Fibroblast of lung (primary cell): ENCODE measurements at regions not wholly inside any gene's neighbourhood (a gene's known extent, or its start where the extent isn't known, plus 50 kb on each side); places are given as distances from the start of the nearest gene placed in this dataset.

Source experiments
- DNase-seq, 2 donors: peaks; one replicate each; pipeline versions ENCODE4 v3.0.0 to v3.0.0-alpha.2; 2010; ENCODE audit warnings: low read depth in 2 of 2
- H2AFZ ChIP-seq: 2 replicates; pipeline ENCODE4 v1.5.1; 2012; ENCODE audit warnings: low read length, control low read depth, inconsistent platforms
- H3K27ac ChIP-seq: 2 replicates; pipeline ENCODE4 v1.5.1; 2011; ENCODE audit warnings: low read length, control low read depth; ENCODE audit not compliant: insufficient read depth
- H3K27me3 ChIP-seq: 2 replicates; pipeline ENCODE4 v1.5.1; 2011; ENCODE audit warnings: mild to moderate bottlenecking, low read length; ENCODE audit not compliant: control insufficient read depth, insufficient read depth
- H3K36me3 ChIP-seq: 2 replicates; pipeline ENCODE4 v1.5.1; 2011; ENCODE audit warnings: low read length; ENCODE audit not compliant: control insufficient read depth, insufficient read depth
- H3K4me1 ChIP-seq: 2 replicates; pipeline ENCODE4 v1.5.1; 2011; ENCODE audit warnings: low read length; ENCODE audit not compliant: control insufficient read depth, insufficient read depth; ENCODE audit errors: extremely low read depth
- H3K4me2 ChIP-seq: 2 replicates; pipeline ENCODE4 v1.5.1; 2011; ENCODE audit warnings: low read length, control low read depth; ENCODE audit not compliant: insufficient read depth; ENCODE audit errors: extremely low read depth
- H3K4me3 ChIP-seq, 4 experiments: fragments of 200-600 bp in 1 of 4; sonication (generic) in 1 of 4; replicated peaks in 1 of 4; 2 replicates each; pipeline ENCODE4 v1.5.1; 2011 to 2016; ENCODE audit warnings: low read length in 4 of 4, low read depth in 3 of 4, mild to moderate bottlenecking in 3 of 4, control low read depth in 2 of 4, inconsistent platforms in 1 of 4, mixed read lengths in 1 of 4; ENCODE audit not compliant: insufficient read depth in 1 of 4; ENCODE audit errors: control extremely low read depth in 1 of 4
- H3K79me2 ChIP-seq: 2 replicates; pipeline ENCODE4 v1.5.1; 2012; ENCODE audit warnings: mild to moderate bottlenecking, low read length, inconsistent platforms; ENCODE audit not compliant: control insufficient read depth, insufficient read depth
- H3K9ac ChIP-seq: 2 replicates; pipeline ENCODE4 v1.5.1; 2011; ENCODE audit warnings: mild to moderate bottlenecking, low read length, control low read depth; ENCODE audit not compliant: insufficient read depth
- H3K9me3 ChIP-seq: 2 replicates; pipeline ENCODE4 v1.5.1; 2012; ENCODE audit warnings: low read depth, low read length; ENCODE audit not compliant: control insufficient read depth, insufficient read depth
- H4K20me1 ChIP-seq: 2 replicates; pipeline ENCODE4 v1.5.1; 2011; ENCODE audit warnings: low read length; ENCODE audit not compliant: control insufficient read depth, insufficient read depth; ENCODE audit errors: extremely low read depth
- CTCF ChIP-seq, 2 donors: IDR thresholded peaks in 1 of 2; conservative IDR thresholded peaks in 1 of 2; 1 replicate in 1 of 2; 2 replicates in 1 of 2; pipeline ENCODE4 v1.5.1; 2011 to 2012; ENCODE audit warnings: low read length in 2 of 2, control low read depth in 1 of 2, inconsistent platforms in 1 of 2, low read depth in 1 of 2, mild to moderate bottlenecking in 1 of 2
- EZH2 ChIP-seq: IDR thresholded peaks from 2 replicates; pipeline ENCODE4 v1.5.1; 2012; ENCODE audit warnings: low read length, control low read depth, mild to moderate bottlenecking; ENCODE audit errors: missing control alignments

GRCh38 chr20:62577490-62577836 is 64.8 kb upstream of the SLCO4A1 start:
- Histone ChIP-seq H2AFZ (no peak overlapping the region), H4K20me1 (no peaks in the 10 kb centered on the region), H3K36me3 (no peaks in the 10 kb centered on the region), H3K27ac (no peak overlapping the region), H3K4me2 (no peak overlapping the region), H3K9ac (no peak overlapping the region), H3K9me3 (no peaks in the 10 kb centered on the region), H3K27me3 (peaks cover 15% of the 10 kb centered on the region), H3K4me3 (no peak overlapping the region), H3K79me2 (no peaks in the 10 kb centered on the region), H3K4me1 (no peaks in the 10 kb centered on the region)
- TF ChIP-seq EZH2 (no peak), CTCF (conservative IDR thresholded peaks at IDR 0.05 in 1 of 2, IDR thresholded peaks at IDR 0.05 in 1 of 2; ENCODE audit: low read depth in 1 of 2, low read length in 2 of 2) (no peak)
- no peak for DNase-seq

- H2AFZ ChIP-seq = no peak overlapping the region
- no peaks in the 10 kb centered on the region for H3K4me1 ChIP-seq
- no peaks in the 10 kb centered on the region for H3K9me3 ChIP-seq
- no peaks in the 10 kb centered on the region for H3K79me2 ChIP-seq
- no peak for TF ChIP-seq CTCF (conservative IDR thresholded peaks at IDR 0.05 in 1 of 2, IDR thresholded peaks at IDR 0.05 in 1 of 2; ENCODE audit: low read depth in 1 of 2, low read length in 2 of 2)
- TF ChIP-seq EZH2 = no peak
- no peak overlapping the region for H3K4me3 ChIP-seq
- H3K27me3 ChIP-seq = peaks cover 21% of the 10 kb centered on the region
- no peak overlapping the region for H3K4me2 ChIP-seq
- DNase-seq = no peak
- no peaks in the 10 kb centered on the region for H3K36me3 ChIP-seq
- no peak overlapping the region for H3K9ac ChIP-seq
- no peak overlapping the region for H3K27ac ChIP-seq
- H4K20me1 ChIP-seq = no peaks in the 10 kb centered on the region
These were observed 63.9 kb upstream of the SLCO4A1 start for GRCh38 chr20:62578294-62578897.

- Histone ChIP-seq H3K9ac (no peak overlapping the region), H4K20me1 (no peaks in the 10 kb centered on the region), H3K9me3 (no peaks in the 10 kb centered on the region), H3K4me2 (no peak overlapping the region), H2AFZ (no peak overlapping the region), H3K36me3 (no peaks in the 10 kb centered on the region), H3K4me1 (no peaks in the 10 kb centered on the region), H3K27ac (no peak overlapping the region), H3K27me3 (peaks cover 21% of the 10 kb centered on the region), H3K79me2 (no peaks in the 10 kb centered on the region), H3K4me3 (no peak overlapping the region)
- TF ChIP-seq CTCF (conservative IDR thresholded peaks at IDR 0.05 in 1 of 2, IDR thresholded peaks at IDR 0.05 in 1 of 2; ENCODE audit: low read depth in 1 of 2, low read length in 2 of 2) (no peak), EZH2 (no peak)
- DNase-seq = no peak
These were observed 62.3 kb upstream of the SLCO4A1 start for GRCh38 chr20:62580052-62580451.
